ENCODE measurements at regions not wholly inside any gene's neighbourhood (a gene's known extent, or its start where the extent isn't known, plus 50 kb on each side); places are given as distances from the start of the nearest gene placed in this dataset.

- no peak for DNase-seq
Observed at GRCh38 chr7:22622116-22622785, 104.7 kb upstream of the IL6 start.

GRCh38 chr7:22618528-22618927 lies 108.5 kb upstream of the IL6 start:
- no peak for DNase-seq

DNA sequence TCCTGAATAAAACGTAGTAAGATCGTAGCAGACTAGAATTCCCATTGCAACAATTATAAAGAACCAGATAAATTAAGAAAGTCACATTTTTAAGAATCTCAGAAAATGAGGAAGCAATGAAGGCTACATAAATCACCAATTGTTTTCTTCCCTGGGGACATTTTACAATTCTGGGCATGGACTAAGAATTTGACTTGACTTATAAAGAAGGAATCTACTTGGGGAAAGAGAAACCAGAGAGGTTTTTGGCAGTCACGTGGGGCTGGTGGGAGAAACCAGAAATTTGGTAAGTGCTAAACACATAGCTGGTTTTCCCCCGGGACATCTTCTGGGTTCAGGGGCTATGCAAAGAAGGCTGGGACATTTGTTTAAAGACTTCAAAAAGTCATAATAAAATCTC lies 109.8 kb upstream of the IL6 start:
- DNase-seq: no peak

DNA sequence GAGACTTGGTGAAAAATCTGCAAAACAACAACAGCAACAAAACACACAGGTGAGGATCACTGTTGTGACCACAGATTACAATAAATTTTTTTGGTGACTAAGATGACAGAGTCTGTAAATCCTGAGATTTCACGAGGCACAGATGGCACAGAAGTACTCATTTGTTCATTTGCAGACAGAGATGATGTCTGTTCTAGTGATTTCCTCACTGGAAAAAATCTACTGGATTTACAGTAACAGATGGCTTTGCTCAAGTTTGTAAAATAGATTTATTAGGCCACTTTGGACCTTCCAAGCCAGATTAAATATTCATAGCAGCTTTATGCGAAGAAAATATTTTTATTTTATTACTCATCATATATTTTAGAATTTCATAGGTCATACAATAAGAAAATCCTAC lies 113.5 kb upstream of the IL6 start:
- no peak for DNase-seq

DNA sequence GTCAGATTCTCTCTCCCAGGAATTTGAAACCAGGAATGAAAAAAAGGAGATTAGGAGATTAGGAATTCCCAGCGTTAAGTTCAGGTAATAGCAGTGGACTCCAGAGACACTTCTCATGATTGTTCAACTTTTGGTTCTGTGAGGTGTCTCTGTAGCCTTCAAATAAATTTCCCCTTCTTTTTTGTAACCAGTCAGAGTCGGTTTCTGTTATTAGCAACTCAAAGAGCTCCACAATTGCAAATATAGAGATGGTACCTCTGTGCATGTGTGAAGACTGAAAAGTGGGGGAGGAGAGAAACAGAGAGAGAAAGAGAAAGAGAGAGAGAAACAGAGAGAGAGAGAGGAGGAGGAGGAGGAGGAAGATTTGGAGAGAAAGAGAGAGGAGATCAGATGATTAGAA lies 112.8 kb upstream of the STEAP1B start:
- DNase-seq: no peak

- no peak for DNase-seq
Observed at GRCh38 chr7:22611758-22612079, 111.7 kb upstream of the STEAP1B start.

DNA sequence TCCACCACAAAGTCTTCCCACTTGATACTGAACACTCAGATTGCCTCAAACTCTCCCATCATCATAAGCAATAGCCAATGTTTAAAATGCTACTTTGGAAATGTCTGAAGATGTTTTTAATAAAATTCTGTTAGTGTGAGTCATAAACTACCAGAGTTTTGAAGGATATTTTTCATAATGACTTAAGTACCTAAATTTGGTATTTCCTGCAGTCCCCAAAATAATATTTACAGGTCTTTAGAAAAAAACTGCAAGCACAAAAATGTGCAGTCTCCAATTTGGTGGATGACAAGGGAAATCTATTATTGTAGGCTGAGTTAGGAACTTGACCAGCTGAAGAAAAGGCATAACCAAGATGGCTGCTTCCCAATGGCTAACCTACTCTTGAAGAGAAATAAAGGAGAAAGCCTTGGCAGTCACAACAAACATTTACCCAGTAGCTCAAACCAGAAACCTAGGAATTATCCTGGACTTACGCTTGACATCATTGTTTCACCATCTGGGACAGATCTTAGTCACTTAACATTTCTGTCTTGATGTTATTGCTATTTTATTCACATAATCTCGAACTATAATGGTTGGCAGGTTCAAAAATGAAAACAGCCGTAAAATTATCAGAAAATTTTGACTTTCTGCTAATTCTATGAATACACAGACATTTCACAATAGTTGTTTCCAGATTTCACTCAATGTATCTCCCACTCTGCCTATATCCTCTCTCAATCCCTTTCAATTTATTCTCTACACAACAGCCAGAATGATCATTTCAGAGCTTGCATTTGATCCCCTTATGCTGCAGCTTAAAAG lies 111.2 kb upstream of the STEAP1B start:
- DNase-seq: no peak

DNA sequence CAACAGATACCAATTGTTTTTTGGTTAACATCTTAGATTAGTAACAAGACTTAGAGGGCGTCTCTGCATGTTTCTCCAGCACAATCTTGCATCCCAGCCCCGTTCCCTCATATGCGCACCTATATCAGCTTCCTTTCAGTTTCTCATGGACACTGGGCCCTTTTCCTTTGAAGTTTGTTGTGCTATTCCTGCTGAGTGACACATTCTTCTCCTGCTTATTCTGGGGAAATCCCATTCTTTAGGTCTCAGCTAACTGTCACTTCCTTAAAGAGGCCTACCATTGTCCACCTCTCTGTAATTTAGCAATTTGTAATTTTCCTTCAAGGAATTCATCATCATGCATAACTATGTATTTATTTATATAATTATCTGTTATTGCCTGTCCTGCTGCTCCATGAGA lies 110.3 kb upstream of the STEAP1B start:
- DNase-seq: no peak

- DNase-seq: no peak
Observed at GRCh38 chr7:22607180-22607579, 107.2 kb upstream of the STEAP1B start.

DNA sequence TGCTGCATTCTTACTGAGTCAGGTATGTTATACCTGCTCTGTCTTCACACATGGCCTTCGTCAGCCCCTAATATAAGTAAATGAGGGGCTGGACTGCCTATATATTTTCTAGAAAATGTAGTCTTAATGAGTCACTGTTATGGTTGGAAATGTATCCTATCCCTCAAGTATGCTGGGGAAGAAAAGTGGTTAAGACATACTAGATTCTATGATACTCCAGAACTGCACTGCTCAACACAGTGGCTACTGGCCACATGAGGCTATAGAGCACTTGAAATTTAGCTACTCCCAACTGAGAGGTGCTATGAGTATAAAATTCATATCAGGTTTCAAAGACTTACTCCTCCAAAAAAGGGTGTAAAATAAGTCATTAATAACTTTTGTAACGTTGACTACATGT lies 104.3 kb upstream of the STEAP1B start:
- no peak for DNase-seq

DNA sequence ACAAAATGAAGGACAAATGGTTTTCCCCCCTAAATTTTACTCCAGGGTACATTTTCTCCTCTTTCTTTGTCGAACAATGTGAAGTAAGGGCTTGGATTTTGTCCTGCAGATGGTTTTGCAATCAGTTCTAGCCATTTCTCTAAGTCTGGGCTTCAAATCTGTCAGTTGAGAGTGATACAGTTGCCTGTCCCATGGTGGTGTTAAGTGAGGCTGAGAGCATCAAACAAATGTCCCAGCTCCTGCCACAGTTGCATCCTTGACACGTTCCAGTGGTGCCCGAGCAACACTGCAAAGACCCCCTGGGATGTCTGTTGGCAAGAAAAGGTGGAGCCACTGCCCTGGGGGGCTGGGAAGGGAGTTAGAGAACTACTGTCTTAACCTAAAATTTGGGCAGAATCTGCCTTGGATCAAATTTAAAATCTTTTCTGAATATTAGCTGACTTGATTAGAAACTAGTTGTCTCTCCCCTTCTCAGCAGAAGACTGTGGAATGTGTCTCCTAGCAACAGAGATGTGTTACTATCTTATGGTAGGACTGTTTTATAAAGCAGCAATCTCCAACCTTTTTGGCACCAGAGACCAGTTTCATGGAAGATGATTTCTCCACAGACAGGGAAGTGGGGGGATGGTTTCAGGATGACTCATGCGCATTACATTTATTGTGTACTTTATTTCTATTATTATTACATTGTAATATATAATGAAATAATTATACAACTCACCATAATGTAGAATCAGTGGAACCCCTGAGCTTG lies 102.0 kb upstream of the STEAP1B start:
- no peak for DNase-seq

- no peak for DNase-seq
Observed at GRCh38 chr7:22601408-22601807, 101.4 kb upstream of the STEAP1B start.

DNA sequence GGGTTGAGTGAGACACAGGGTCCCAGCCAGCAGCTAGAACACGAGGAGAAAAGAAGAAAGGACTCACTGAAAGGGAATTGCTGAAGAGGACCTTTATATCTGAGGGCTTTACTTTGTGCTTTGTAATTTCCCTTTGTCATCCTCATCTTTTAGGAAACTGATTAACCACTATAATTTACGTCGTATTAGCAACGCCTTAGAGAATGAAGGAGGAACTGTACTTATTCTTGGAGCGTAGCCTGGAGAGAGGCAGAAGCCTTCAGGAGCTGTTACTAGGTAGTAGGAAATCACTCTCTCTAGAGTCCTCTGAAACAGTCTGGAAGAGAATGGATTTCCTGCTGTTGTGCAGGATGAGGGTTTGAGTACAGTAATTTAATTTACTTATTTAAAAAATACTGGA lies 101.0 kb upstream of the STEAP1B start:
- DNase-seq: no peak

GRCh38 chr7:22598318-22598920 lies 98.4 kb upstream of the STEAP1B start:
- no peak for DNase-seq

DNA sequence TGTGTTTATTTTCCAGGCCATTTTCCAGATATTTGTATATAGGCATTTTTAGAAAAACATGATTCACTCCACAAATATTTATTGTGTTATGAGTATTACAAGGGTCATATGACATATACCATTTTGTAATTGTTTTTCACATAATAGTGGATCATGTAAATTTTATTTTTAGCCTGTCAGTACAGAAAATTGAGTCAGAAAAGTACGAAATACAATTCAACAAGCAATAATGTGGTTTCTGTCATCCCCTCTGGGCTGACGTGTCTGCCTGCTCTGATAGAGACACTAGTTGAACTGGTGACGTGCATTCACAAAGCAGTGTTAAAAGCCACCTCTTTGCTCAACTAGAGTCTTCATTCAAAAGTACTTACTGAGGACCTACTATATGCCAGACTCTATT lies 97.9 kb upstream of the STEAP1B start:
- no peak for DNase-seq

GRCh38 chr7:22596763-22597400 lies 96.9 kb upstream of the STEAP1B start:
- no peak for DNase-seq

DNA sequence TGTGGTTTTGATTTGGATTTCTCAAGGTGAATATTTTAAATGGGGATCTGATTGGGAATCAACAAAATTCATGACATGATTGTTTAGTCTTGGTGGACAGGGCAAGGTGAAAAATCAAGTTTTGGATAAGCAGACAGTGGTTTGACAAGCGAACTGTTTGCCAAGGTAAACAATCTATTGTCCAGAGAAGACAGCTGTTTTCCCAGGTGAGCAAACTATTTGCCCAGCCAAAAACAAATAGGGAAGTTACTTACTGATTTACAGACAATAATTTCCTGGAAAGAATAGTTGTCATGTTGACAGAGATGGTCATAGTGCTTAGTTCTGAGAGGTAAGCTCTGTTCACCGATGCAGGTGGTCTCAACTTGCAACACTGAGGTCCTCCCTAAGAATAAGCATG lies 94.0 kb upstream of the STEAP1B start:
- DNase-seq: no peak

GRCh38 chr7:22591271-22591670 lies 91.3 kb upstream of the STEAP1B start:
- no peak for DNase-seq

DNA sequence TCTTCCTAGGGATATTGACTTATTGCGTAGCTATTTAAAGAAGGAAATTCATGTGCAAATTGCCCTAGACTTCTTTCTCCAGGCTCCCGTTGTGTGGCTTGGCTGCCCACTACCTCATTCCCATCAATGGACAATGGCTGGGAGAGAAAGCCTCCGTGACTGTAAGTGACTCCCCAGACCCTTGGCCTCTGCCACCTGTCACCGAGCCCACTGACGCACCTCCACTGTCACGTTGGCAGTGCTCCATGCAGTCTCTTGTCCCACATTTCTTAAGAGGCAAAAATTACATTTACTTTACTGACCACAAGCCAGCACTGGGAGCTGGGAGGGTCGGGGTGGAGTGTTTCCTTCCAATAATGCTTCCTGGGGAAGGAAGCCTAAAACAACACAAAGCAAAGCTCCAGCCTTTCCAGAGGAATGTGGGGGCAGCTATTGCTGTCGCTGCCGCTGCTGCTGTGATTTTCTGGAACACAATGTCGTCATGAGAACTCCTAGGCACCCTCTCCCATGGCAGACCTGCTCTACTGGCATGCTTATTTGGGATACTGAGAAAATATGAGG lies 89.7 kb upstream of the STEAP1B start:
- DNase-seq: no peak

DNA sequence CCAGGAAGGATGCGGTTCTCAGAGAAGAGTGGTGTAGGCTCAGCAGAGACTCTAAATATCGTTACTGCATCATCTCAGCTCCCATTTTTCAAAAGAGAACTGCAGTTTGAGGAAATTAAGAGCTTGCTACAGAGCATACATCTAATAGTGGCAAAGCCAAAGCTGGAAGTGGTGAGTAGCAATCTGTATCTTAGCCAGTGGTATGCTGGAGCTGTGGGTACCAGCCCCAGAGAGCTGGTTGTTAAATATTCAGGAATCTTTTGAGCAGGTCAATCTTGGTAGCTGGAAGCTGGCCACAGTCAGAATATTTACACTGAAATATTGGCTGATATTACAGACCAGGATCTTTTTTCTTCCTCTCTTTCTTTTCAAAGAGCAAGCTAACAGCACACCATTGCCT lies 88.4 kb upstream of the STEAP1B start:
- no peak for DNase-seq

DNA sequence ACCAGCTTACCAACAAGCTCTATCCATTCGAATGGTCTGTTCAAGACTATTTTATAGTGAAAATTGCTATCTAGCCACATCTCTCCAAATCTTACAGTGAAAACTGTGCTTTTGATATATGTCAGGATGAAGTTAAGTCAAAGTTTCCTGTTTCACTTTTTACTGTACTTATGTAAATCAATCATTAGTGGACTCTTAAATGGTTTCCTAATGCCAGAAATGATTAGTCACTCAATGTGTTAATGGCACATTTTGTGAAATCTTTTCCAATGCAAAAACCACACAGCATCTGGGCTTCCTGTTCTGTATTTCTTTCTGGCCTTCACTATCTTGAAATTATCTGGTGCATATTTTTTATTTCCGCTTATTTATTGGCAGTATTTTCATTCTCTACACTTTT lies 87.3 kb upstream of the STEAP1B start:
- no peak for DNase-seq

DNA sequence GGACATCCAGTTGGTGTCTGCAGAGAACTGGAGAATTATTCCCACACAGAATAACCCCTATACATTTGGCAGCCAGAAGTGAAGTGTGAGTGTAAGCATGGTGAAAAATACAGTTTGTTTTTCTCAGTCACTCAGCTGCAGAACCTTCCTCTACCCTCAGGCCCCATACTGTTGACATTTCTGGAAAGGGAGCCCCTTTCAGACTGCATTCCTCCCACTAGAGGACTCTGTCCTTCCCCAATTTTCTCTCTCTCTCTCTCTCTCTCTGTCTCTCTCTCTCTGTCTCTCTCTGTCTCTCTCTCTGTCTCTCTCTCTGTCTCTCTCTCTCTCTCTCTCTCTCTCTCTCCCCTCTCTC lies 86.8 kb upstream of the STEAP1B start:
- DNase-seq: no peak

All from 8988T (cell line).